GM21360 (cell line): ENCODE measurements at regions not wholly inside any gene's neighbourhood (a gene's known extent, or its start where the extent isn't known, plus 50 kb on each side); places are given as distances from the start of the nearest gene placed in this dataset.
"Not testable (repeated sequence)": the region's sequence is repeated elsewhere in the genome, so short reads cannot be mapped to it uniquely, and the experiment has no call there.

Experiments used
- ATAC-seq: cut with Tn5 transposase; IDR thresholded peaks from one replicate; pipeline ENCODE4 v1.9.1; 2021; ENCODE audit warnings: mild to moderate bottlenecking, moderate library complexity; ENCODE audit not compliant: unreplicated experiment

DNA sequence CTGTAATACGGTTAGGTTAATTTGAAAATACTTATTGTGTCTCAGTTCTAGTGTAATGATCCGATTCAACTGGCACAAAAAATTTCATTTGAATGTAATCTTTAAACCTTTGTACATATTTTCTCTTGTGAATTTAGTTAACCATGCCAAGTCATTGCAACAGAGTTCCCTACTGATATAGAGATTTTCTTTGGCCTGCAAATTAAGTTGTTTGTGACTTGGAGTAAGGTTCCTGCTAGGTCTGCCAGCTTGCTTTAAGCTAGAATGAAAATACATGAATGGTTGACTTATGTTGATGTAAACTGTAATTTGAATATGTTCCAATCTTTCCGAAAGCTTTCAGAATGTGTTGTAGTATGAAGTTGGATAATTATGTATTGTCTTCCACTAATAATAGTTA lies 1004.1 kb upstream of the EDIL3 start:
- ATAC-seq, result no peak

DNA sequence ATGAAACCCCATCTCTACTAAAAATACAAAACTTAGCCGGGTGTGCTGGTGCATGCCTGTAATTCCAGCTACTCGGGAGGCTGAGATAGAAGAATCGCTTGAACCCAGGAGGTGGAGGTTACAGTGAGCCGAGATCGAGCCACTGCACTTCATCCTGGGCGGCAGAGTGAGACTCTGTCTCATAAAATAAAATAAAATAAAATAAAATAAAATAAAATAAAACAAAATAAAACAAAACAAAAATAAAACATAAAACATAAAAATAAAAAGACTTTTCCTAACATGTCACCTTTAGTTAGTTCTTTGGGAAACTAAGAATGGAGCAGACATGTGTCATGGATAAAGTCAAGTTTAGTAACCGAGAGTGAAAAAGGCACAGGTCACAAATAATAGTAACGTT lies 1007.6 kb upstream of the EDIL3 start:
- ATAC-seq, result not testable (repeated sequence)

- no peak for ATAC-seq
Measured at GRCh38 chr5:85395526-85395925, 1010.8 kb upstream of the EDIL3 start.

DNA sequence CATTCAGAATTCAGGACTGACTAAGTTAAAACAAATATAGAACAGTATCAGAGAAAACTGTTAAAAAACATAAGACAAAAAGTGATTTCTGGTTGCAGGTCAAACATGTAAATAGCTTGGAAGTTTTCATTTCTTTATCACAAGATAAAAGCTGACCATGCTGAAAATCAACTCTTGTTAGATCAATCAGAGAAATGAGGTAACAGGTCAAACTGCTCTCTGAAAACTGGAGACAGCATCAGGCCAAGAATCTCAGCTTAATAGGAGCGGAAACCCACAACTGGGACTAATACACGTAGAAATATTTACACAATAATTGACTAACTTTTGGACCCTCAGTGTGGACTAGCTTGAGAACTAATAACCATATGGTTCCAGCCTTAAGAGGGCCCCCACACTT lies 1012.8 kb upstream of the EDIL3 start:
- no peak for ATAC-seq

GRCh38 chr5:85428426-85428934 lies 1043.8 kb upstream of the EDIL3 start:
- ATAC-seq, result no peak

GRCh38 chr5:85431726-85432125 lies 1047.0 kb upstream of the EDIL3 start:
- ATAC-seq, result not testable (repeated sequence)

- ATAC-seq, result no peak
Measured at GRCh38 chr5:85441156-85441555, 1056.5 kb upstream of the EDIL3 start.

DNA sequence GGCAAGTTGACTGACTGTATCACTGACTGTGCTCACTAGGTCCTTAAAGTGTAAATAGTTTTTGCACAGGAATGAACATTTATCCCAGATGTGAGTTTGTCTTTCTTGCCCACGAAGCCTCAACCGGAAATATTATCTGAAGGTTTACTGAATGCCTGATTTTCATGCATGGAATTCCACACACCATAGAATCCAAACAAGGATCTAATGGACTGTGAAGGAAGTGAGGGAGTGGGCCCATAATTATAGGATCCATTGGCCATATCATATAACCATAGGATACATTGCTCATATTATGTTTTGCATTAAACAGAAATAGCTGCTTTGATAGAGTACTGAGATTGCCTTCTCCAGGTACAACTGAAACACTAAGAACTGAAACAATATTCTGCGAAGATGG lies 1057.2 kb upstream of the EDIL3 start:
- ATAC-seq, result no peak

DNA sequence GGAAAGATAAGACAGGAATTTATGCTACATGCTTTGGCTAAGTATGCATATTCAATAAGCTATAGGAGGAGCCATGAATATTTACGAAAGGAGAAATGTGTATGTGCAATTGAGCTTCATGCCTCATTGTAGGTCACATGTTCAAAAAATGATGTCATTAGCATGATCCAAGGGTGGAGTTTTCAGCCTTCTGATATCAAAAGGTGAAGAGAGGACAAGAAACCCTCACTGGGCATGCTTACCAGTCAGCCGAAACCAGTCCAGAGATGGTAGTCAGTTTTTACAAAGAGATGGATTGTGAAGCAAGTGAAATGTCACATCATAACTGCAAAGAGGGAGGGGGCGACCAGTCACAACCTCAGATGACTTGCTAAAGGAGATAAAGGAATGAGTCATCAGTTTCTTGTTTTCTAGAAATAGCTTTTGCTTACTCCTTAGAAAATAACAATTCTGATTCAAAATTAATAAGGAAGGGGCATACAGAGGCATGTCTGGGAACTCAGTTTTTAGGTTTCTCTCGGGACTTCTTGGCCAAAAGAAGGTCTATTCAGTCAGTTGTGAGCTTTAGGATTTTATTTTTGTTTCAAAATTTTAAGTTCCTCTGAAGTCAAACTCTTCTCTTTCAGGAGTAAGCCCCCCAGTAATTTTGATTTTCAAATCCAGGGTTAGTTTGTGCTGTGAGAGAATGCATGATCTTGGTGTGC lies 1067.8 kb upstream of the EDIL3 start:
- ATAC-seq, result no peak

DNA sequence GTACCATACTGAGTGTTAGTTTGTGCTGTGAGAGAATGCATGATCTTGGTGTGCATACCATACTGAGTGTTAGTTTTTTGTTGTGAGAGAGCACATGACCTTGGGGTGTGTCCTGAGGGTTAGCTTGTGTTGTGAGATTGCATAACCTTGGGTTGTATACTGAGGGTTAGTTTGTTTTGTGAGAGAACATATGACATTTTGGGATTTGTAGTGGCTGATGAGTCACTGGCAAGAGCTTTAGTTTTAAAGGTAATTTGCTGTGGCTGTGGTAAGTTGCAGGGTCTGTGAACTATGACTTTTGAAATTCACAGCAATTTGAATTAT lies 1068.3 kb upstream of the EDIL3 start:
- no peak for ATAC-seq

- no peak for ATAC-seq
Measured at GRCh38 chr5:85458319-85458718, 1073.6 kb upstream of the EDIL3 start.

DNA sequence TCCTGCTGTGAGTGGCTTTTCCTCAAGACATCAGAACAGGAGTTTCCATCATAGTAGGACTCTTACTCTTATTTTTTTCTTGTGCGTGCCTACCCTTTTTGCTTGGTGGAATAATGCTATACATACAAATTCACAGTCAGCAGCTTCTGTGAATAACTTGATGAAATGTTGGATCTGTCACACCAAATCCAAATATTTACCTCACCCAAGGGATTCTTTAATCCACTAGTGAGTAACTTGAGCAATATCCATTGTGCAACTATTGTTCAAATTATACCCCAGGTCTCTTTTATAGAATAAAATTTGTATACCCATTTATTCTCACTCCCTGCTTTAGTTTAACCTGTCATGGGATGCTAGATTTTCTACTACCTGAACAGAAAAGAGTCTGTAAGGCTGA lies 1078.3 kb upstream of the EDIL3 start:
- ATAC-seq, result no peak

DNA sequence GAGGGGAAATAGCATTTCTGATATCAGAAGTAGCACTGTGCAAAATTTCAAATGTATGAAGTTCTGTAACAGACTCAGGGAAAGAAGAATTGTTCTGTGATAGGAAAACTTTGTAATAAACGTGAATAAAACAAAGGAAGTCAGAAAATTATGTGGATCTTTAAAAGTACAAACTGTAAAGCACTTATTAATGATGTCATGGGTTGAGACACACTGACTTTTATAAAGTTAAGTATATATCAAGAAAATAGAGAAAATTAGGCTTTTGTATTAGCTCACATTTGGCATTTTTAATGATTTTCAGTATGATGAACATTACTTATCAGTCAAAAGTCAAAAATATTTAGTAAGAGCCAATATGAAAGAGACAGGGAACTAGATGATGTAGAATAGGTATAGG lies 1081.7 kb upstream of the EDIL3 start:
- ATAC-seq, result no peak

DNA sequence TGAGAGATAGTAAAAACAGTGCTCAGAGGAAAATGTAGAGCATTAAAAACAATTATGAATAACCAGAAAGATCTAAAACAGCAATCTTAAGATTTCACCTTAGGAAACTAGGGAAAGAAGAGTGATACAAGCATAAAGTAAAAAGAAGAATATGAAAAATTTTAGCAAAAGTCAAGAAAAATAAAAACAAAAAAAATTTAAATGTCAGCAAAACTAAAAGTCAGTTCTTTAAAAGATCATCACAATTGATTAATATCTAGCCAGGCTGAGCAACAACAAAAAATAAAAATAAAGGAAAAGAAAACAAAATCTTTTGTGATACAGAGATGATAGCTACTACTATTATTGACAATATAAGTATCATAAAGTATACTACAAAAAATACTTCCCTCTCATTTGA lies 1088.1 kb upstream of the EDIL3 start:
- ATAC-seq, result no peak

DNA sequence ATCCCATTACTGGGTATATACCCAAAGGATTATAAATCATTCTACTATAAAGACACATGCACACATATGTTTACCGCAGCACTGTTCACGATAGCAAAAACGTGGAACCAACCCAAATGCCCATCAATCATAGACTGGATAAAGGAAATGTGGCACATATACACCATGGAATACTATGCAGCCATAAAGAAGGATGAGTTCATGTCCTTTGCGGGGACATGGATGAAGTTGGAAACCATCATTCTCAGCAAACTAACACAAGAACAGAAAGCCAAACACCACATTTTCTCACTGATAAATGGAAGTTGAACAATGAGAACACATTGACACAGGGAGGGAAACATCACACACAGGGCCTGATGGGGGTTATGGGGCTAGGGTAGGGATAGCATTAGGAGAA lies 1090.5 kb upstream of the EDIL3 start:
- ATAC-seq, result not testable (repeated sequence)

GRCh38 chr5:85476617-85477016 lies 1091.9 kb upstream of the EDIL3 start:
- no peak for ATAC-seq

DNA sequence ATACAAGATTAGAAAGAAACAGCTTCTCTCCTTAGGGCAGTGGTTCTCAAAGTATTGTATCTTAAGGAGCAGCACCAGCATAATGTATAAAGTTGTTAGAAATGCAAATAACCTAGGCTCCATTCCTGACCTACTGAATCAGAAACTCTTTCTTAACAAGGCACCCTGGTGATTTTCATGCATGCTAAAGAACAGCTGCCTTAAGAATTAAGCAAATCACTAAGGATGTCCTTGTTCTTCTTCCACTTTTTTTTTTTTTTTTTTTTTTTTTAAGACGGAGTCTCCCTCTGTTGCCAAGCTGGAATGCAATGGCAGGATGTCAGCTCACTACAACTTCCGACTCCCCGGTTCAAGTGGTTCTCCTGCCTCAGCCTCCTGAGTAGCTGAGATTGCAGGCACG lies 1095.2 kb upstream of the EDIL3 start:
- ATAC-seq, result no peak

DNA sequence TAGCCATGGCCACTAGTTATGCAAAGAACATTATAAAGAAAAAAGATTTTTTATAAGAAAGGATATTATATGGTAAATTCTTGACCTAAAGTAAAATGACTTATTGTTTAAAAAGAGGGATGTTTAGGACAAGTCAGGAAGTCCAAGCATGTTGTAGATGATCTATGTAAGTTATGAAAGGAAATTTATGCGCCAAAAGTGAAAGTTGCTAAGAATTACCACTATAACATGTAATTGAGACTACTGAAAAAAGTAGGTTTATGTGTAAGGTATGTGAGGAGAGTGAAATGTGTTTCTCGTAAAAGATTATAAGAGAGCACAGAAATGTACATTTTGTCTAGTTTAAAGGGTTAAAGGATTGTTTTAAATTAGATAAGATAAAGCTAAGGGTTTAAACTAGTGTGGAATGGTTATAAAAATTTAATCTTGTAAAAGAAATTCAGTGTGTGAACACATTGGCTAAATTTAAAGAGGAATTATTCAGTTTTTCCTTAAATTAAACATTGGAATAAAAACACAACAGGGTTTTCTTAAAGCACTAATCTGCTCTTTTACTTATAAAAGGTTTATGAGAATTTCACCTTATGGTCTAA lies 1100.4 kb upstream of the EDIL3 start:
- no peak for ATAC-seq

GRCh38 chr5:85488295-85488694 lies 1103.6 kb upstream of the EDIL3 start:
- no peak for ATAC-seq

- no peak for ATAC-seq
Measured at GRCh38 chr5:85500869-85501268, 1116.2 kb upstream of the EDIL3 start.

- no peak for ATAC-seq
Measured at GRCh38 chr5:85512896-85513295, 1104.8 kb upstream of the COX7C start.

- no peak for ATAC-seq
Measured at GRCh38 chr5:85515588-85515987, 1102.2 kb upstream of the COX7C start.

- ATAC-seq, result no peak
Measured at GRCh38 chr5:85517386-85517785, 1100.4 kb upstream of the COX7C start.
